GM23338 (cell line): ENCODE measurements at regions not wholly inside any gene's neighbourhood (a gene's known extent, or its start where the extent isn't known, plus 50 kb on each side); places are given as distances from the start of the nearest gene placed in this dataset.

Experiments
- ATAC-seq: fragments of 200-7000 bp; cut with Tn5 transposase; 3 replicates; pipeline ENCODE4 v1.9.1; 2020
- DNase-seq: peaks from one replicate; pipeline ENCODE4 v3.0.0-alpha.2; 2015; ENCODE audit warnings: low spot score
- H2AFZ ChIP-seq: fragments of 200-600 bp; sonication (generic); 2 replicates; pipeline ENCODE4 v1.8.0; 2016; ENCODE audit warnings: antibody characterized with exemption, mild to moderate bottlenecking, moderate library complexity
- H3F3A ChIP-seq: fragments of 200-600 bp; sonication (generic); replicated peaks from 2 replicates; pipeline ENCODE4 v1.8.0; 2017; ENCODE audit warnings: antibody characterized with exemption, mixed run types, low read depth
- H3K27ac ChIP-seq: fragments of 200-600 bp; sonication (generic); 2 replicates; pipeline ENCODE4 v1.6.1; 2016; ENCODE audit warnings: low read depth
- H3K27me3 ChIP-seq: fragments of 200-600 bp; sonication (generic); 2 replicates; pipeline ENCODE4 v1.8.0; 2016; ENCODE audit warnings: mild to moderate bottlenecking, mixed run types, moderate library complexity; ENCODE audit not compliant: insufficient read depth
- H3K36me3 ChIP-seq: fragments of 200-600 bp; sonication (generic); 2 replicates; pipeline ENCODE4 v1.8.0; 2016; ENCODE audit warnings: mild to moderate bottlenecking; ENCODE audit not compliant: insufficient read depth
- H3K4me1 ChIP-seq: fragments of 200-600 bp; sonication (generic); 2 replicates; pipeline ENCODE4 v1.8.0; 2016; ENCODE audit warnings: mild to moderate bottlenecking, moderate library complexity; ENCODE audit not compliant: insufficient read depth
- H3K4me2 ChIP-seq: fragments of 200-600 bp; sonication (generic); 2 replicates; pipeline ENCODE4 v1.7.1; 2017; ENCODE audit warnings: mixed run types
- H3K4me3 ChIP-seq: fragments of 200-600 bp; sonication (generic); 2 replicates; pipeline ENCODE4 v1.6.1; 2016; ENCODE audit warnings: mixed run types
- H3K79me2 ChIP-seq: fragments of 200-600 bp; sonication (generic); replicated peaks from 2 replicates; pipeline ENCODE4 v1.8.0; 2017; ENCODE audit warnings: mild to moderate bottlenecking; ENCODE audit not compliant: insufficient read depth
- H3K9me2 ChIP-seq: fragments of 200-600 bp; sonication (generic); 2 replicates; pipeline ENCODE4 v1.8.0; 2017; ENCODE audit not compliant: insufficient read depth
- H4K20me1 ChIP-seq: fragments of 200-600 bp; sonication (generic); replicated peaks from 2 replicates; pipeline ENCODE4 v1.8.0; 2017; ENCODE audit warnings: mild to moderate bottlenecking; ENCODE audit not compliant: insufficient read depth
- H3K27ac Mint-ChIP-seq: 2 replicates; pipeline ENCODE4 v1.8.0; 2020; ENCODE audit warnings: inconsistent platforms, mild to moderate bottlenecking, moderate library complexity, mixed read lengths
- H3K27me3 Mint-ChIP-seq: 3 replicates; pipeline ENCODE4 v1.8.0; 2022; ENCODE audit warnings: low read depth, mild to moderate bottlenecking, moderate library complexity, mixed read lengths, inconsistent platforms; ENCODE audit not compliant: insufficient read depth, poor library complexity
- H3K36me3 Mint-ChIP-seq: 3 replicates; pipeline ENCODE4 v1.8.0; 2021; ENCODE audit warnings: low read depth, mild to moderate bottlenecking, inconsistent platforms, moderate library complexity, mixed read lengths
- H3K4me1 Mint-ChIP-seq: 3 replicates; pipeline ENCODE4 v1.8.0; 2020; ENCODE audit warnings: mild to moderate bottlenecking, inconsistent platforms, mixed read lengths
- H3K4me3 Mint-ChIP-seq: 3 replicates; pipeline ENCODE4 v1.8.0; 2021; ENCODE audit warnings: moderate library complexity, mild to moderate bottlenecking, inconsistent platforms, mixed read lengths
- H3K9me3 Mint-ChIP-seq: 3 replicates; pipeline ENCODE4 v1.8.0; 2020; ENCODE audit warnings: moderate library complexity, mild to moderate bottlenecking, inconsistent platforms, mixed read lengths
- CREB1 ChIP-seq: fragments of 250-450 bp; sonication (Bioruptor Pico); IDR thresholded peaks from 2 replicates; pipeline ENCODE4 v1.5.0; 2020; ENCODE audit warnings: low read depth, mild to moderate bottlenecking, moderate library complexity
- EZH2phosphoT487 ChIP-seq: fragments of 200-600 bp; sonication (generic); IDR thresholded peaks from one replicate; pipeline ENCODE4 v1.8.1; 2018; ENCODE audit warnings: antibody characterized with exemption; ENCODE audit not compliant: unreplicated experiment
- NANOG ChIP-seq: IDR thresholded peaks from 2 replicates; pipeline ENCODE4 v1.6.1; 2016; ENCODE audit warnings: antibody characterized with exemption, borderline replicate concordance
- TF ChIP-seq, protein P1 (sequence below): fragments of 250-450 bp; sonication (Bioruptor Pico); IDR thresholded peaks from 2 replicates; pipeline ENCODE4 v1.5.0; 2020; ENCODE audit warnings: mild to moderate bottlenecking, moderate library complexity
- TF ChIP-seq, protein P2 (sequence below), 2 experiments: fragments of 200-600 bp in 1 of 2; sonication (generic) in 1 of 2; conservative IDR thresholded peaks; 2 replicates each; pipeline versions ENCODE4 v1.5.1 to v1.6.1; 2016 to 2017; ENCODE audit warnings: antibody characterized with exemption in 2 of 2, low read depth in 2 of 2, mild to moderate bottlenecking in 2 of 2, moderate library complexity in 1 of 2
- TF ChIP-seq, protein P3 (sequence below): IDR thresholded peaks from 2 replicates; pipeline ENCODE4 v1.6.1; 2016; ENCODE audit warnings: antibody characterized with exemption

DNA sequence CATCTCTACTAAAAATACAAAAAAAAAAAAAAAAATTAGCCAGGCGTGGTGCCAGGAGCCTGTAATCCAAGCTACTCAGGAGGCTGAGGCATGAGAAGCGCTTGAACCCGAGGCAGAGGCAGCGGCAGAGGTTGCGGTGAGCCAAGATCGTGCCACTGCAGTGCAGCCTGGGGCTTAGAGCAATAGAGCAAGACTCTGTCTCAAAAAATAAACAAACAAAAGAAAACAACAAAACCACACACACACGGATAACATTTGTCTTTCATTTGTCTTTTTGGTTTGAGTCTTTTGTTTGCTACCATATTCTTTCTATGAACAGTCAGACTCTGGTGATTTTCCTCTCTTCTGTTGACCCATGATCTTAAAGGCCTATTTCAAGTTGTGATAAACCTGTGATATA, 1168.3 kb upstream of the WWC1 start:
- no peak overlapping the region for H3K27ac ChIP-seq
- ATAC-seq (no peak), DNase-seq (no peak)
- Mint-ChIP-seq H3K4me3 (no peak overlapping the region), H3K36me3 (no peaks in the 10 kb centered on the region), H3K27me3 (peaks cover 2% of the 10 kb centered on the region), H3K9me3 (no peaks in the 10 kb centered on the region), H3K27ac (no peak overlapping the region), H3K4me1 (peaks cover 4% of the 10 kb centered on the region)
- no peaks in the 10 kb centered on the region for H4K20me1 ChIP-seq
- no peaks in the 10 kb centered on the region for H3F3A ChIP-seq
- TF ChIP-seq NANOG (no peak), EZH2phosphoT487 (no peak), CREB1 (CRISPR knock-in tag) (no peak)
- TF ChIP-seq, protein P1, sequence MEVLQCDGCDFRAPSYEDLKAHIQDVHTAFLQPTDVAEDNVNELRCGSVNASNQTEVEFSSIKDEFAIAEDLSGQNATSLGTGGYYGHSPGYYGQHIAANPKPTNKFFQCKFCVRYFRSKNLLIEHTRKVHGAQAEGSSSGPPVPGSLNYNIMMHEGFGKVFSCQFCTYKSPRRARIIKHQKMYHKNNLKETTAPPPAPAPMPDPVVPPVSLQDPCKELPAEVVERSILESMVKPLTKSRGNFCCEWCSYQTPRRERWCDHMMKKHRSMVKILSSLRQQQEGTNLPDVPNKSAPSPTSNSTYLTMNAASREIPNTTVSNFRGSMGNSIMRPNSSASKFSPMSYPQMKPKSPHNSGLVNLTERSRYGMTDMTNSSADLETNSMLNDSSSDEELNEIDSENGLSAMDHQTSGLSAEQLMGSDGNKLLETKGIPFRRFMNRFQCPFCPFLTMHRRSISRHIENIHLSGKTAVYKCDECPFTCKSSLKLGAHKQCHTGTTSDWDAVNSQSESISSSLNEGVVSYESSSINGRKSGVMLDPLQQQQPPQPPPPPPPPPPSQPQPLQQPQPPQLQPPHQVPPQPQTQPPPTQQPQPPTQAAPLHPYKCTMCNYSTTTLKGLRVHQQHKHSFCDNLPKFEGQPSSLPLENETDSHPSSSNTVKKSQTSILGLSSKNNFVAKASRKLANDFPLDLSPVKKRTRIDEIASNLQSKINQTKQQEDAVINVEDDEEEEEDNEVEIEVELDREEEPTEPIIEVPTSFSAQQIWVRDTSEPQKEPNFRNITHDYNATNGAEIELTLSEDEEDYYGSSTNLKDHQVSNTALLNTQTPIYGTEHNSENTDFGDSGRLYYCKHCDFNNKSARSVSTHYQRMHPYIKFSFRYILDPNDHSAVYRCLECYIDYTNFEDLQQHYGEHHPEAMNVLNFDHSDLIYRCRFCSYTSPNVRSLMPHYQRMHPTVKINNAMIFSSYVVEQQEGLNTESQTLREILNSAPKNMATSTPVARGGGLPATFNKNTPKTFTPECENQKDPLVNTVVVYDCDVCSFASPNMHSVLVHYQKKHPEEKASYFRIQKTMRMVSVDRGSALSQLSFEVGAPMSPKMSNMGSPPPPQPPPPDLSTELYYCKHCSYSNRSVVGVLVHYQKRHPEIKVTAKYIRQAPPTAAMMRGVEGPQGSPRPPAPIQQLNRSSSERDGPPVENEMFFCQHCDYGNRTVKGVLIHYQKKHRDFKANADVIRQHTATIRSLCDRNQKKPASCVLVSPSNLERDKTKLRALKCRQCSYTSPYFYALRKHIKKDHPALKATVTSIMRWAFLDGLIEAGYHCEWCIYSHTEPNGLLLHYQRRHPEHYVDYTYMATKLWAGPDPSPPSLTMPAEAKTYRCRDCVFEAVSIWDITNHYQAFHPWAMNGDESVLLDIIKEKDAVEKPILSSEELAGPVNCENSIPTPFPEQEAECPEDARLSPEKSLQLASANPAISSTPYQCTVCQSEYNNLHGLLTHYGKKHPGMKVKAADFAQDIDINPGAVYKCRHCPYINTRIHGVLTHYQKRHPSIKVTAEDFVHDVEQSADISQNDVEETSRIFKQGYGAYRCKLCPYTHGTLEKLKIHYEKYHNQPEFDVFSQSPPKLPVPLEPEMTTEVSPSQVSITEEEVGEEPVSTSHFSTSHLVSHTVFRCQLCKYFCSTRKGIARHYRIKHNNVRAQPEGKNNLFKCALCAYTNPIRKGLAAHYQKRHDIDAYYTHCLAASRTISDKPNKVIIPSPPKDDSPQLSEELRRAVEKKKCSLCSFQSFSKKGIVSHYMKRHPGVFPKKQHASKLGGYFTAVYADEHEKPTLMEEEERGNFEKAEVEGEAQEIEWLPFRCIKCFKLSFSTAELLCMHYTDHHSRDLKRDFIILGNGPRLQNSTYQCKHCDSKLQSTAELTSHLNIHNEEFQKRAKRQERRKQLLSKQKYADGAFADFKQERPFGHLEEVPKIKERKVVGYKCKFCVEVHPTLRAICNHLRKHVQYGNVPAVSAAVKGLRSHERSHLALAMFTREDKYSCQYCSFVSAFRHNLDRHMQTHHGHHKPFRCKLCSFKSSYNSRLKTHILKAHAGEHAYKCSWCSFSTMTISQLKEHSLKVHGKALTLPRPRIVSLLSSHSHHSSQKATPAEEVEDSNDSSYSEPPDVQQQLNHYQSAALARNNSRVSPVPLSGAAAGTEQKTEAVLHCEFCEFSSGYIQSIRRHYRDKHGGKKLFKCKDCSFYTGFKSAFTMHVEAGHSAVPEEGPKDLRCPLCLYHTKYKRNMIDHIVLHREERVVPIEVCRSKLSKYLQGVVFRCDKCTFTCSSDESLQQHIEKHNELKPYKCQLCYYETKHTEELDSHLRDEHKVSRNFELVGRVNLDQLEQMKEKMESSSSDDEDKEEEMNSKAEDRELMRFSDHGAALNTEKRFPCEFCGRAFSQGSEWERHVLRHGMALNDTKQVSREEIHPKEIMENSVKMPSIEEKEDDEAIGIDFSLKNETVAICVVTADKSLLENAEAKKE = no peak
- TF ChIP-seq, protein P2, sequence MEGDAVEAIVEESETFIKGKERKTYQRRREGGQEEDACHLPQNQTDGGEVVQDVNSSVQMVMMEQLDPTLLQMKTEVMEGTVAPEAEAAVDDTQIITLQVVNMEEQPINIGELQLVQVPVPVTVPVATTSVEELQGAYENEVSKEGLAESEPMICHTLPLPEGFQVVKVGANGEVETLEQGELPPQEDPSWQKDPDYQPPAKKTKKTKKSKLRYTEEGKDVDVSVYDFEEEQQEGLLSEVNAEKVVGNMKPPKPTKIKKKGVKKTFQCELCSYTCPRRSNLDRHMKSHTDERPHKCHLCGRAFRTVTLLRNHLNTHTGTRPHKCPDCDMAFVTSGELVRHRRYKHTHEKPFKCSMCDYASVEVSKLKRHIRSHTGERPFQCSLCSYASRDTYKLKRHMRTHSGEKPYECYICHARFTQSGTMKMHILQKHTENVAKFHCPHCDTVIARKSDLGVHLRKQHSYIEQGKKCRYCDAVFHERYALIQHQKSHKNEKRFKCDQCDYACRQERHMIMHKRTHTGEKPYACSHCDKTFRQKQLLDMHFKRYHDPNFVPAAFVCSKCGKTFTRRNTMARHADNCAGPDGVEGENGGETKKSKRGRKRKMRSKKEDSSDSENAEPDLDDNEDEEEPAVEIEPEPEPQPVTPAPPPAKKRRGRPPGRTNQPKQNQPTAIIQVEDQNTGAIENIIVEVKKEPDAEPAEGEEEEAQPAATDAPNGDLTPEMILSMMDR (conservative IDR thresholded peaks at IDR 0.05; ENCODE audit: low read depth in 2 of 2) = no peak
- TF ChIP-seq, protein P3, sequence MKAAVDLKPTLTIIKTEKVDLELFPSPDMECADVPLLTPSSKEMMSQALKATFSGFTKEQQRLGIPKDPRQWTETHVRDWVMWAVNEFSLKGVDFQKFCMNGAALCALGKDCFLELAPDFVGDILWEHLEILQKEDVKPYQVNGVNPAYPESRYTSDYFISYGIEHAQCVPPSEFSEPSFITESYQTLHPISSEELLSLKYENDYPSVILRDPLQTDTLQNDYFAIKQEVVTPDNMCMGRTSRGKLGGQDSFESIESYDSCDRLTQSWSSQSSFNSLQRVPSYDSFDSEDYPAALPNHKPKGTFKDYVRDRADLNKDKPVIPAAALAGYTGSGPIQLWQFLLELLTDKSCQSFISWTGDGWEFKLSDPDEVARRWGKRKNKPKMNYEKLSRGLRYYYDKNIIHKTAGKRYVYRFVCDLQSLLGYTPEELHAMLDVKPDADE = no peak
- H2AFZ ChIP-seq = no peak overlapping the region
- H3K79me2 ChIP-seq = no peaks in the 10 kb centered on the region
- no peaks in the 10 kb centered on the region for H3K36me3 ChIP-seq
- no peaks in the 10 kb centered on the region for H3K9me2 ChIP-seq
- H3K27me3 ChIP-seq = no peaks in the 10 kb centered on the region
- H3K4me3 ChIP-seq = no peak overlapping the region
- H3K4me2 ChIP-seq = no peak overlapping the region
- H3K4me1 ChIP-seq = no peaks in the 10 kb centered on the region; the same call in 1 of the 2 replicates
